Smooth muscle cell (in vitro differentiated cells): ENCODE measurements at regions not wholly inside any gene's neighbourhood (a gene's known extent, or its start where the extent isn't known, plus 50 kb on each side); places are given as distances from the start of the nearest gene placed in this dataset.

Source experiments
- DNase-seq: peaks from one replicate; lab custom pipeline; 2025; ENCODE audit not compliant: unreplicated experiment; lab: John Stamatoyannopoulos, UW
- H2AFZ ChIP-seq: fragments of 200-600 bp; sonication (generic); 2 replicates; pipeline ENCODE4 v1.6.0; 2016; ENCODE audit warnings: antibody characterized with exemption, low read depth, mild to moderate bottlenecking
- H3F3A ChIP-seq: fragments of 200-600 bp; sonication (generic); 2 replicates; pipeline ENCODE4 v1.6.0; 2017; ENCODE audit warnings: antibody characterized with exemption, low read depth
- H3K27ac ChIP-seq: fragments of 200-600 bp; sonication (generic); 2 replicates; pipeline ENCODE4 v1.5.1; 2016; ENCODE audit warnings: low read depth, mild to moderate bottlenecking
- H3K27me3 ChIP-seq: fragments of 200-600 bp; sonication (generic); 2 replicates; pipeline ENCODE4 v1.6.1; 2016; ENCODE audit warnings: low read depth, mild to moderate bottlenecking
- H3K36me3 ChIP-seq: fragments of 200-600 bp; sonication (generic); 2 replicates; pipeline ENCODE4 v1.5.1; 2016; ENCODE audit warnings: low read depth
- H3K4me1 ChIP-seq: fragments of 200-600 bp; sonication (generic); 2 replicates; pipeline ENCODE4 v1.5.1; 2016; ENCODE audit warnings: low read depth
- H3K4me2 ChIP-seq: fragments of 200-600 bp; sonication (generic); 2 replicates; pipeline ENCODE4 v1.6.0; 2016; ENCODE audit warnings: mild to moderate bottlenecking
- H3K4me3 ChIP-seq: fragments of 200-600 bp; sonication (generic); 2 replicates; pipeline ENCODE4 v1.5.1; 2016; ENCODE audit warnings: mild to moderate bottlenecking
- H3K79me2 ChIP-seq: fragments of 200-600 bp; sonication (generic); 2 replicates; pipeline ENCODE4 v1.6.0; 2016; ENCODE audit warnings: low read depth, mild to moderate bottlenecking
- H3K9ac ChIP-seq: fragments of 200-600 bp; sonication (generic); 2 replicates; pipeline ENCODE4 v1.6.0; 2016; ENCODE audit warnings: low read depth
- H3K9me3 ChIP-seq: fragments of 200-600 bp; sonication (generic); replicated peaks from 2 replicates; pipeline ENCODE4 v1.5.1; 2016; ENCODE audit warnings: low read depth
- H4K20me1 ChIP-seq: fragments of 200-600 bp; sonication (generic); 2 replicates; pipeline ENCODE4 v1.6.0; 2016; ENCODE audit warnings: low read depth
- WGBS: methylation state at CpG from one replicate; pipeline ENCODE4 v1.1.7; 2016; ENCODE audit warnings: low lambda C conversion rate; 5-methylcytosine and 5-hydroxymethylcytosine counted together
- TF ChIP-seq, protein P1 (sequence below): fragments of 200-600 bp; sonication (generic); IDR thresholded peaks from 2 replicates; pipeline ENCODE4 v1.5.1; 2017; ENCODE audit warnings: borderline replicate concordance, mild to moderate bottlenecking, antibody characterized with exemption; ENCODE audit not compliant: insufficient read depth, poor library complexity, severe bottlenecking

DNA sequence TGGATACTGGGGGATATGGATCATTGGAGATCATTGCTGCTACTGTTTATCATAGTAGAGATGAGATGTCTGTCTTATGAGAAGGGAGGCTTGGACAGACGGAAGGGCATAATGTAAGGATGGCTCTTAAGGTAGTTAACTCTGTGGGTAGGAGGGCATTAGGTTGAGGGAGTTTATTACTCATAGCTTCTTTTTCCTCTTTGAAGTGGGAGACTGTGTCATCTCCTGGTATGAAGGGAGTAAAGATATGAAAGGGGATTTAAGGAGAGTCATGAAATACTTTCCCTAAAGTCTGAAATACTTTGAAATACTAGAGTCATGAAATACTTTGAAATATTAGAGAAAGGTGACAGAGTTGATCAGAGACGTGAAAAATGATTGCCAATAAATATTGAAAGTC lies 255.5 kb upstream of the PITX2 start:
- H3K79me2 ChIP-seq = no peaks in the 10 kb centered on the region
- H3K9ac ChIP-seq = no peak overlapping the region
- H3K4me1 ChIP-seq = no peaks in the 10 kb centered on the region
- TF ChIP-seq, protein P1, sequence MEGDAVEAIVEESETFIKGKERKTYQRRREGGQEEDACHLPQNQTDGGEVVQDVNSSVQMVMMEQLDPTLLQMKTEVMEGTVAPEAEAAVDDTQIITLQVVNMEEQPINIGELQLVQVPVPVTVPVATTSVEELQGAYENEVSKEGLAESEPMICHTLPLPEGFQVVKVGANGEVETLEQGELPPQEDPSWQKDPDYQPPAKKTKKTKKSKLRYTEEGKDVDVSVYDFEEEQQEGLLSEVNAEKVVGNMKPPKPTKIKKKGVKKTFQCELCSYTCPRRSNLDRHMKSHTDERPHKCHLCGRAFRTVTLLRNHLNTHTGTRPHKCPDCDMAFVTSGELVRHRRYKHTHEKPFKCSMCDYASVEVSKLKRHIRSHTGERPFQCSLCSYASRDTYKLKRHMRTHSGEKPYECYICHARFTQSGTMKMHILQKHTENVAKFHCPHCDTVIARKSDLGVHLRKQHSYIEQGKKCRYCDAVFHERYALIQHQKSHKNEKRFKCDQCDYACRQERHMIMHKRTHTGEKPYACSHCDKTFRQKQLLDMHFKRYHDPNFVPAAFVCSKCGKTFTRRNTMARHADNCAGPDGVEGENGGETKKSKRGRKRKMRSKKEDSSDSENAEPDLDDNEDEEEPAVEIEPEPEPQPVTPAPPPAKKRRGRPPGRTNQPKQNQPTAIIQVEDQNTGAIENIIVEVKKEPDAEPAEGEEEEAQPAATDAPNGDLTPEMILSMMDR = no peak
- H3K27ac ChIP-seq = peak overlapping the region; percentile 83
- WGBS = 21% methylated on average over 2 of the region's 2 CpGs
- no peak overlapping the region for H3K4me3 ChIP-seq
- H3K4me2 ChIP-seq = peak overlapping the region; percentile 30
- no peak overlapping the region for H2AFZ ChIP-seq
- H4K20me1 ChIP-seq = no peaks in the 10 kb centered on the region
- no peak for DNase-seq
- no peaks in the 10 kb centered on the region for H3K27me3 ChIP-seq
- peaks cover 4% of the 10 kb centered on the region for H3F3A ChIP-seq
- no peaks in the 10 kb centered on the region for H3K36me3 ChIP-seq
- H3K9me3 ChIP-seq = no peaks in the 10 kb centered on the region

DNA sequence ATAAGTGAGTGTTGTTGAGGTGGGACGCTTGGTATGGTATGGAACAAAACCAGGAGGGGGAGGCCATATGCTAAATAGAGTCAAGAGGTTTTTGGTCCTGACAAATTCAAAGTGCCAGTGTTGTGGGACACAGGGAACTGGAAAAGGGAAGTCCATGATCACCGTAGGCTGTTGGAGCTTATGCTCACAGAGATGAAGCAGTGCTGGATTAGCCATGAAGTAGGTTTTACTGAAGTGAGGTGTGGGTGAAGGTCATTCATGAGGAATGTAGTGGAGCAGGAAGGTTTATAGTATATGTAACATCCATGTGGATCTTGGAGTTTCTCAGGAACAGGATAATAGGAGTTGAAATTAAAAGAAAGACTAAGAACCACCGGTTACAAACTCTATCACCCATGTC lies 256.1 kb upstream of the PITX2 start:
- H3K4me3 ChIP-seq = no peak overlapping the region
- TF ChIP-seq, protein P1 = no peak
- no peaks in the 10 kb centered on the region for H3K4me1 ChIP-seq
- no peak for DNase-seq
- no peaks in the 10 kb centered on the region for H3K9me3 ChIP-seq
- H3K36me3 ChIP-seq = no peaks in the 10 kb centered on the region
- H3K27me3 ChIP-seq = no peaks in the 10 kb centered on the region
- 65% methylated on average over 3 of the region's 3 CpGs for WGBS
- peaks cover 4% of the 10 kb centered on the region for H3F3A ChIP-seq
- no peaks in the 10 kb centered on the region for H4K20me1 ChIP-seq
- H2AFZ ChIP-seq = peak overlapping the region; percentile 18
- peak overlapping the region; percentile 83 for H3K27ac ChIP-seq
- H3K9ac ChIP-seq = no peak overlapping the region
- peak overlapping the region; percentile 30 for H3K4me2 ChIP-seq
- H3K79me2 ChIP-seq = no peaks in the 10 kb centered on the region

DNA sequence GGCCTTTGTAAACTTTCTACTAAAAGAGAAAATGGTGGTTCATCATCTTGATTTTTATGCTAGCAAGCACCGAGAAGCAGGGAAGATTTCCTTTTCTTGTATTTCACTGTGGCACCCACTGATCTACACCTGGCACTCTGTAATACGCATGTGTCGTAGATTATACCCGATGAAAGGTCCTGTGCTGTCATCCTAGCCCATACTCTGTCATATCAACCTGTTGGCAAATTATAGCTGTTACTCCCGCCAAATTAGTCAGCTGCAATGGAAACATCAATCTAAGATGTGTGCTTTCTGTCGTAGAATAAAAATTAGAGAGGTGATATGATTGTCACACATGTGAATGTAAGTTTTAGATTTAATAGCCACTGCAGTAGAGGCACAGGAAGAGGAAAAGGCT lies 263.4 kb upstream of the PITX2 start:
- no peaks in the 10 kb centered on the region for H3K79me2 ChIP-seq
- WGBS = 98% methylated on average over 6 of the region's 6 CpGs
- TF ChIP-seq, protein P1 = no peak
- no peaks in the 10 kb centered on the region for H3F3A ChIP-seq
- H4K20me1 ChIP-seq = no peaks in the 10 kb centered on the region
- H3K4me1 ChIP-seq = no peaks in the 10 kb centered on the region
- no peak overlapping the region for H3K27ac ChIP-seq
- H3K27me3 ChIP-seq = no peaks in the 10 kb centered on the region
- no peak overlapping the region for H2AFZ ChIP-seq
- H3K4me2 ChIP-seq = no peak overlapping the region
- H3K9me3 ChIP-seq = no peaks in the 10 kb centered on the region
- H3K9ac ChIP-seq = no peak overlapping the region
- H3K36me3 ChIP-seq = no peaks in the 10 kb centered on the region
- H3K4me3 ChIP-seq = no peak overlapping the region
- no peak for DNase-seq

DNA sequence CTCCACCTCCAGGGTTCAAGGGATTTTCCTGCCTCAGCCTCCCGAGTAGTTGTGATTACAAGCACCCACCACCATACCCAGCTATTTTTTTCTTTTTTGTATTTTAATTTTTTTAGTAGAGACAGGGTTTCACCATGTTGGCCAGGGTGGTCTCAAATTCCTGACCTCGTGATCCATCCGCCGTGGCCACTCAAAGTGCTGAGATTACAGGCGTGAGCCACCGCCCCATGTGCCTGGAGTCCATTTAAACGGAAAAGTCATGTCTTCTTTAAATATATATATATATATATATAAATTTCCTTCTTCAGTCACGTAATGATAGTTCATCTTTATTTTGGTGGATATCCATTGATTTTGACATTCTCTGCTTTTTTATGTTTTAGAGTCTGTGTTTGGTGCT lies 264.0 kb upstream of the PITX2 start:
- no peak overlapping the region for H2AFZ ChIP-seq
- H3F3A ChIP-seq = no peaks in the 10 kb centered on the region
- WGBS = 98% methylated on average over 8 of the region's 8 CpGs
- no peak overlapping the region for H3K9ac ChIP-seq
- TF ChIP-seq, protein P1 = no peak
- H3K27me3 ChIP-seq = no peaks in the 10 kb centered on the region
- H3K4me1 ChIP-seq = no peaks in the 10 kb centered on the region
- H3K36me3 ChIP-seq = no peaks in the 10 kb centered on the region
- no peak overlapping the region for H3K4me2 ChIP-seq
- H3K4me3 ChIP-seq = no peak overlapping the region
- DNase-seq = no peak
- peaks cover 1% of the 10 kb centered on the region for H3K9me3 ChIP-seq
- H4K20me1 ChIP-seq = no peaks in the 10 kb centered on the region
- no peak overlapping the region for H3K27ac ChIP-seq
- no peaks in the 10 kb centered on the region for H3K79me2 ChIP-seq
